Small intestine (tissue), 7 donors: ENCODE measurements at regions not wholly inside any gene's neighbourhood (a gene's known extent, or its start where the extent isn't known, plus 50 kb on each side); places are given as distances from the start of the nearest gene placed in this dataset.

Experiments
- DNase-seq, 2 donors: peaks; one replicate each; pipeline versions ENCODE4 v3.0.0 to v3.0.0-alpha.2; 2013
- FAIRE-seq: peaks from 2 replicates; lab custom pipeline; 2012; peaks lifted over from hg19 to GRCh38; lab: Jason Lieb, UNC
- H3K27ac ChIP-seq, 3 donors: one replicate each; pipeline ENCODE4 v1.5.1; 2013; ENCODE audit warnings: low read length in 2 of 3, mild to moderate bottlenecking in 2 of 3, control low read depth in 1 of 3, inconsistent platforms in 1 of 3, low read depth in 1 of 3, moderate library complexity in 1 of 3
- H3K27me3 ChIP-seq, 3 donors: one replicate each; pipeline ENCODE4 v1.6.1; 2013; ENCODE audit warnings: low read length in 3 of 3, inconsistent platforms in 1 of 3; ENCODE audit not compliant: control insufficient read depth in 3 of 3, insufficient read depth in 3 of 3
- H3K36me3 ChIP-seq, 3 donors: one replicate each; pipeline ENCODE4 v1.6.1; 2013; ENCODE audit warnings: low read length in 3 of 3, inconsistent platforms in 1 of 3, low read depth in 1 of 3, mild to moderate bottlenecking in 1 of 3, moderate library complexity in 1 of 3; ENCODE audit not compliant: control insufficient read depth in 3 of 3, insufficient read depth in 2 of 3
- H3K4me1 ChIP-seq, 3 donors: one replicate each; pipeline ENCODE4 v1.6.1; 2013; ENCODE audit warnings: low read length in 2 of 3, inconsistent platforms in 1 of 3, low read depth in 1 of 3, mild to moderate bottlenecking in 1 of 3, moderate library complexity in 1 of 3; ENCODE audit not compliant: control insufficient read depth in 3 of 3, insufficient read depth in 2 of 3
- H3K4me3 ChIP-seq, 3 donors: one replicate each; pipeline ENCODE4 v1.5.1; 2013; ENCODE audit warnings: low read length in 3 of 3, control low read depth in 1 of 3, inconsistent platforms in 1 of 3, low read depth in 1 of 3, mild to moderate bottlenecking in 1 of 3, moderate library complexity in 1 of 3
- H3K9me3 ChIP-seq, 2 donors: one replicate each; pipeline ENCODE4 v1.6.1; 2013; ENCODE audit warnings: low read depth in 1 of 2, low read length in 1 of 2; ENCODE audit not compliant: control insufficient read depth in 2 of 2, insufficient read depth in 1 of 2
- WGBS, 3 donors: extraction: QIAGEN DNeasy Blood & Tissue Kit; methylation state at CpG; one replicate each; pipeline ENCODE4 v1.1.7; 2013; 5-methylcytosine and 5-hydroxymethylcytosine counted together
- donor health status: healthy with polysubstance abuse.
- donor health status: control.
- donor health status: control.
- donor health status: Bipolar disorder and iron deficiency.
- donor health status: healthy.

DNA sequence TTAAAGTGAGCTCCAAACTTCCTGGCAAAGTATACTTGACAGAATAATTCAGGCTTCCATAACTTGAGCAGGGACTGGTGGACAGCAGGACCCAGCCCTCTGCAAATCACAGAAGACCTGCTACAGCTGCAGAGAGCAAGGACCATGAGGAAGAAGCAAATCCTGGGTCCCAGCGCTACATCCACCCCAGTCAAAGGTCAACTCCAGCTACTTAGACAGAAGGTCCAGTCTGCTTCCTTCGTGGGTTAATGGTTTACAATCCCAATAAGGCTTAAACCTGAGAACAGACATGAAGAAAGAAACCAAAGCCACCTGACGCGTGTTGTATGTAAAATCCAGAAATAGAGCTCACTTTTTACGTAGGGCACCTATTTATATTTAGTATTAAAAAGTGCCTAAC, 57.7 kb downstream of the SHANK2 start:
- Histone ChIP-seq H3K4me3 (no peak overlapping the region), H3K27ac (peak overlapping the region in 1 of 3 donors; percentile 48), H3K36me3 (peaks cover 0 to 44% (median 0%) of the 10 kb centered on the region in 3 donors), H3K4me1 (peaks cover 2 to 28% (median 3%) of the 10 kb centered on the region in 3 donors), H3K27me3 (no peaks in the 10 kb centered on the region), H3K9me3 (no peaks in the 10 kb centered on the region)
- FAIRE-seq (no peak), DNase-seq (peak; percentile 85 to 89)
- WGBS, 3 donors = 21 to 64% (median 46%) methylated on average over 5 of the region's 5 CpGs

DNA sequence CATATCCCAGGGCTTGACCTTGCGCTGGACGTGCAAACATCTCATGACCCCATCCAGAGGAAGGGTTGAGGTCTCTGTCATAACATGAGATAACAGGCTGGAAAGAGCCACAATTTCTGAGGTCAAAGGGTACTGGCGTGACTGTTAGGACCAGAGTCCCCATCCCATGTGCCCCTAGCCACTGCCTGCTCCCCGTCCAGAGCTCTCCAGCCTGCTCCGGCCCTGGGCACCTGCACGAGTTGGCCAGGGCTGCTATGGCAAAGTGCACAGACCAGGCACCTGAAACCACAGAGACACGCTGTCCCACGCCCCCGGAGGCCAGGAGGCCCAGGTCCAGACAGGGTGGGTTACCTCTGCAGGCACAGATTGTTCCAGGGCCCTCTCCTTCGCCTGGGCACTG, 58.9 kb downstream of the SHANK2 start:
- DNase-seq (no peak), FAIRE-seq (no peak)
- H3K36me3 ChIP-seq = peaks cover 0 to 45% (median 0%) of the 10 kb centered on the region in 3 donors
- 88 to 92% (median 90%) methylated on average over 10 of the region's 10 CpGs for WGBS, 3 donors
- no peaks in the 10 kb centered on the region for H3K9me3 ChIP-seq
- H3K27me3 ChIP-seq = no peaks in the 10 kb centered on the region
- no peak overlapping the region for H3K27ac ChIP-seq
- peaks cover 2 to 28% (median 3%) of the 10 kb centered on the region in 3 donors for H3K4me1 ChIP-seq
- no peak overlapping the region for H3K4me3 ChIP-seq

DNA sequence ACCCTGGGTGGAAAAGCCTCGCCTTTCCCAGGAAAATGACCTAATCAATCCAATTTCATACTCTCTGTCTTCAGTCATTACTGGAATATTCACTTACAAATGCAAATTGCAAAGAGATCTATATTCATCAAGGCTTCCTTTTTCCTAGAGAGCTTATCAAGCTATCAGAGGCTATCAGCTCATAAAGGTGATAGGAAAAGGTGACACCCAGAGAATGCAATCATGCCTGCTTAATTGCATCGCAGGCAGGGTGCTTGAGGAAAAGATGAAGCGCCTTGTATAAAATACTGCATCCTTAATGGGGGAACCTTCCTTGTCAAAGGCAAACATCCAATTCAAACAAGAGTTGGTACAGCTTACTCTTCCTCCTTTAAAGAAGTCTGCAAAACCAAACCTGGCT, 59.7 kb downstream of the SHANK2 start:
- peaks cover 2 to 28% (median 3%) of the 10 kb centered on the region in 3 donors for H3K4me1 ChIP-seq
- 33 to 60% (median 46%) methylated on average over 3 of the region's 3 CpGs for WGBS, 3 donors

DNA sequence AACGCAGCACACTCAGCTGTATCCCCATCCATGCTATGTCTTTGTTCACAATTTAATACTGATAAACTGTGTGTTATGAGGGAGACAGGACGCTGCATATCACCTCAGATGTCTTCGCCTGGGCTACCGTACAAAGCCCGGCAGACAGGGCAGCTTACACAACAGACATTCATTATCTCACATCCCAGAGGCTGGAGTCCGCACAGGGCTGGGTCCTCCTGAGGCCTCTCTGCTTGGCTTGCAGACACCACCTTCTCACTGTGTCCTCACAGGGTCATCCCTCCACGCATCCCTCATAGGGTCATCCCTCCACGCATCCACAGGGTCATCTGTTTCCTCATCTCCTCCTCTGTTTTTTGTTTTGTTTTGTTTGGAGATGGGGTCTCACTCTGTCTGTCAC, 61.2 kb downstream of the SHANK2 start:
- Histone ChIP-seq H3K27ac (no peak overlapping the region), H3K27me3 (no peaks in the 10 kb centered on the region), H3K36me3 (peaks cover 0 to 42% (median 0%) of the 10 kb centered on the region in 3 donors), H3K4me1 (peaks cover 2 to 28% (median 3%) of the 10 kb centered on the region in 3 donors), H3K9me3 (no peaks in the 10 kb centered on the region), H3K4me3 (no peak overlapping the region)
- peak in 1 of 2 donors; percentile 21 for DNase-seq
- WGBS, 3 donors = 90 to 95% (median 90%) methylated on average over 8 of the region's 8 CpGs
- FAIRE-seq = no peak

More for the DNA sequence above, 59.7 kb downstream of the SHANK2 start:
- Histone ChIP-seq H3K27ac (no peak overlapping the region), H3K36me3 (peaks cover 0 to 42% (median 0%) of the 10 kb centered on the region in 3 donors), H3K9me3 (no peaks in the 10 kb centered on the region), H3K4me3 (no peak overlapping the region), H3K27me3 (no peaks in the 10 kb centered on the region)
- FAIRE-seq (no peak), DNase-seq (peak in 1 of 2 donors; percentile 33)

DNA sequence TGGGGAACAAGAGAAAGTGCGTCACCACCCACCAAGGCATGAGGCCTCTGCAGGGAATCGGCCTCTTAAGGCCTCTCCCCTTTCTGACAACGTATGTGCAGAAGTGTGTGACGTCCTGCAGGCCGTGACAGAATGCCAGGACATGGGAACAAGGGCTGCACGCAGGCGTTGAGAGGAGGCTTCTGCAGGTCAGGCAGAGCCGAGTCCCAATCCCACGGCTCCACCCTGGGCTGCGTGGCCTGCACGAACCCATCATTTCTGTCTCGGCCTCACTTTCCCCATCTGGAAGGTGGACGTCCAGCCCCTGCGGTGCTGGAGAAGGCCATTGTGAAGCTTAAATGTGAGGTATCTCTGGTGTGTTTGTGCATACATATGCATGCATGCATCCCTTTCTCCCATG, 61.8 kb downstream of the SHANK2 start:
- DNase-seq (no peak), FAIRE-seq (no peak)
- Histone ChIP-seq H3K4me3 (no peak overlapping the region), H3K9me3 (no peaks in the 10 kb centered on the region), H3K4me1 (peaks cover 2 to 28% (median 3%) of the 10 kb centered on the region in 3 donors), H3K27ac (no peak overlapping the region), H3K36me3 (peaks cover 0 to 45% (median 0%) of the 10 kb centered on the region in 3 donors), H3K27me3 (no peaks in the 10 kb centered on the region)
- WGBS, 3 donors = 91 to 94% (median 92%) methylated on average over 14 of the region's 14 CpGs

DNA sequence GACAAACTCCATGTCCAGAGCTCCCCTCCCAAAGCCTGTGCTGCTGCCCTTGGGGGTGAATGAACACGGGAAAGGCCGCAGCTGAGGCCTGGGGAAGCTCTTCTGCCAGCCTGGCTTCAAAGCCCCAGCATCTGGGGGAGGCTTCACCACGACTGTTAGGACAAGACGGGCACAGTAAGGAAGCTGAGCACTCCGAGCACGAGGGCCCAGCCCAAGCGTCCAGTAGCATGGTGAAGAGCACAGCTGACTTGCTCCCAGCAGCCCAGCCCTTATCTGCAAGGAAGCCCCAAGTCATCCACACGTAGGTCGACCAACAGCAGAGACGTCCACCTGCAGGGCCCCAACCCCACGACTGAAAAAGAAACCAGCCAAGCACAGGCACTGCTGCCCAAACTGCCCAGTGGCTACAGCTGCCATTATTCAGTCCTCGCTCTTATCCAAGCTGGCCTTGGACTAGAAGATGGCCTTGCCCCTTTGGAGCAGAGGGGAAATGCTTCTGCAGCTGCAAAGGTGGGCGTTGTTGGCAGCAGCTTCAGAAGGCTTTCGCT, 62.5 kb downstream of the SHANK2 start:
- peaks cover 0 to 51% (median 0%) of the 10 kb centered on the region in 3 donors for H3K36me3 ChIP-seq
- FAIRE-seq (no peak), DNase-seq (no peak)
- no peak overlapping the region for H3K4me3 ChIP-seq
- WGBS, 3 donors = 87 to 89% (median 88%) methylated on average over 14 of the region's 14 CpGs
- peaks cover 2 to 28% (median 3%) of the 10 kb centered on the region in 3 donors for H3K4me1 ChIP-seq
- no peaks in the 10 kb centered on the region for H3K27me3 ChIP-seq
- no peak overlapping the region for H3K27ac ChIP-seq
- no peaks in the 10 kb centered on the region for H3K9me3 ChIP-seq

DNA sequence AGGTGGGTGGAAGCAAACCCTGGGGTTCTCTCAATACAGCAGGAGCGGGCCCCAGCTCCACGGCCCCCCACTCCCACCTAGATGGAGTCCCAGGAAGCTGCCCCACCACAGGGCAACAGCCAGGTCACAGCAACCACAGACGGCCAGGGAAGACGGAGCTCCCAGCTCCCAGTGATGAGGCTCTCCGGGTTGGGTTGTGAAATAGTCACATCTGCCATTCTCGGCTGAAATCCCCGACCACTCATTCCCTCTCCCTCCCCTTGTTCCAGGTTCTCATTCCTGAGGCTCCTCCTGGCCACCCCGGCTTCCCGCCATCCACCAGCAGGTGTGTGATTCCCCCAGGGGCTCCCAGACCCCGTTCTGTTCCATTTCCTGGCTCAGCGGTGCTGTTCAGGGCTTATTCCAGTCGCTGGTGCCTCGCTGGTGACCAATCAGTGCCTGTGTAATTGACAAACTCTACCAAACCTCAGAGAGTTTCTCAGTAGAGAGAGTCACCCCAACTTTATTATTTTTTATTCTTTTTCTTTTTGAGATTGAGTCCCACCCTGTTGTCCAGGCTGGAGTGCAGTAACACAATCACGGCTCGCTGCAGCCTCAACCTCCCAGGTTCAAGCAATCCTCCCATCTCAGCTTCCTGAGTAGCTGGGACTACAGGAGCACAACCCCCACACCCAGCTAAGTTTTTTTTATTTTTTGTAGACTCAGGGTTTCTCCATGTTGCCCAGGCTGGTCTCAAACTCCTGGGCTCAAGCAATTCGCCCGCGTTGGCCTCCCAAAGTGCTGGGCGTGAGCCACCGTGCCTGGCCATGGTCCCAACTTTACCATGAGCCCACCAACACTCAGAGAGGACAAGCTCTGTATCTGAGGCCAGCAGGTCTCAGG, 63.2 kb downstream of the SHANK2 start:
- FAIRE-seq (no peak), DNase-seq (no peak)

DNA sequence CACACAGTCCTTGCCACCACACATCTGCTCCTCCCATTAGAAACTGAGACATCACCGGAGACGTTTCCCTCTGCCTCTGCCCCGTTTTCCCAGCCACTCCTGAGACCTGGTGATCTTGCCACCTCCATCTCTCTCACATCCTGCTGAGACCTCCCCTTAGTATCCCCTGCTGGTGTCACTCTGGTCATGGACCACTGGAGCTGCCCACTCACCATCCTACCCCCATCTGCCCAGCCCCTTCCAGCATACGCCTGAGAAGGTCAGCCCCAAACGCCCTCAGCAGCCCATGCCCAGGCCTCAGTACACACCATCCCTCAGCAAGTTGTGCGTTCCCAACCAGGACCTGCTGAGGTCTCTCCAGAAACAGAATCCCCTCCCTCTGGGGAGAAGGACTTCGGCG, 64.3 kb downstream of the SHANK2 start:
- Histone ChIP-seq H3K27ac (no peak overlapping the region), H3K9me3 (no peaks in the 10 kb centered on the region), H3K4me1 (peaks cover 0 to 13% (median 0%) of the 10 kb centered on the region in 3 donors), H3K36me3 (peaks cover 0 to 55% (median 0%) of the 10 kb centered on the region in 3 donors), H3K27me3 (no peaks in the 10 kb centered on the region), H3K4me3 (no peak overlapping the region)
- no peak for FAIRE-seq
- no peak for DNase-seq
- WGBS, 3 donors = 88 to 91% (median 90%) methylated on average over 8 of the region's 8 CpGs

More for the DNA sequence above, 63.2 kb downstream of the SHANK2 start:
- H3K27me3 ChIP-seq = no peaks in the 10 kb centered on the region
- 90 to 93% (median 91%) methylated on average over 20 of the region's 20 CpGs for WGBS, 3 donors
- no peak overlapping the region for H3K27ac ChIP-seq
- no peak overlapping the region for H3K4me3 ChIP-seq
- H3K36me3 ChIP-seq = peaks cover 0 to 56% (median 0%) of the 10 kb centered on the region in 3 donors
- H3K9me3 ChIP-seq = no peaks in the 10 kb centered on the region
- H3K4me1 ChIP-seq = peaks cover 0 to 22% (median 0%) of the 10 kb centered on the region in 3 donors
